NB4 (cell line): ENCODE measurements at regions not wholly inside any gene's neighbourhood (a gene's known extent, or its start where the extent isn't known, plus 50 kb on each side); places are given as distances from the start of the nearest gene placed in this dataset.

Experiments used
- CTCF ChIP-seq: IDR thresholded peaks from one replicate; pipeline ENCODE4 v1.5.1; 2012; ENCODE audit warnings: low read depth, low read length
- MYC ChIP-seq: IDR thresholded peaks from 2 replicates; pipeline ENCODE4 v1.6.1; 2011; ENCODE audit warnings: low read depth, low read length
- POLR2A ChIP-seq: IDR thresholded peaks from 2 replicates; pipeline ENCODE4 v1.6.1; 2011; ENCODE audit warnings: mild to moderate bottlenecking; ENCODE audit not compliant: insufficient read length; ENCODE audit errors: extremely low read depth
- TF ChIP-seq, protein P1 (sequence below): IDR thresholded peaks from 2 replicates; pipeline ENCODE4 v1.6.1; 2011; ENCODE audit warnings: low read depth, low read length

GRCh38 chr1:163823017-163823416 is 501.3 kb downstream of the NUF2 start:
- TF ChIP-seq CTCF = no peak
- TF ChIP-seq, protein P1, sequence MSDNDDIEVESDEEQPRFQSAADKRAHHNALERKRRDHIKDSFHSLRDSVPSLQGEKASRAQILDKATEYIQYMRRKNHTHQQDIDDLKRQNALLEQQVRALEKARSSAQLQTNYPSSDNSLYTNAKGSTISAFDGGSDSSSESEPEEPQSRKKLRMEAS = no peak
- TF ChIP-seq POLR2A = no peak
- TF ChIP-seq MYC = no peak
